Ammon's horn (tissue), 1 donor: ENCODE measurements at regions not wholly inside any gene's neighbourhood (a gene's known extent, or its start where the extent isn't known, plus 50 kb on each side); places are given as distances from the start of the nearest gene placed in this dataset.
"Not testable (repeated sequence)": the region's sequence is repeated elsewhere in the genome, so short reads cannot be mapped to it uniquely, and the experiment has no call there.

Experiments
- DNase-seq: peaks from one replicate; pipeline ENCODE4 v3.0.0-alpha.2; 2016; ENCODE audit warnings: low spot score

GRCh38 chr4:128566693-128567092 lies 242.8 kb upstream of the JADE1 start:
- DNase-seq: no peak

- peak; percentile 54 for DNase-seq
Measured at GRCh38 chr4:128565565-128566186, 243.8 kb upstream of the JADE1 start.

GRCh38 chr4:128565054-128565453 lies 244.4 kb upstream of the JADE1 start:
- no peak for DNase-seq

GRCh38 chr4:128564081-128564630 lies 245.3 kb upstream of the JADE1 start:
- DNase-seq: no peak

- DNase-seq: no peak
Measured at GRCh38 chr4:128560754-128561495, 248.6 kb upstream of the JADE1 start.

GRCh38 chr4:128558896-128559679 lies 250.4 kb upstream of the JADE1 start:
- DNase-seq: peak; percentile 25

GRCh38 chr4:128556756-128557155 lies 252.7 kb upstream of the JADE1 start:
- DNase-seq: no peak

- DNase-seq: no peak
Measured at GRCh38 chr4:128553686-128554515, 255.6 kb upstream of the JADE1 start.

GRCh38 chr4:128552586-128552907 lies 257.0 kb upstream of the JADE1 start:
- no peak for DNase-seq

GRCh38 chr4:128551280-128551679 lies 258.2 kb upstream of the JADE1 start:
- no peak for DNase-seq

- no peak for DNase-seq
Measured at GRCh38 chr4:128550060-128550459, 259.4 kb upstream of the JADE1 start.

- no peak for DNase-seq
Measured at GRCh38 chr4:128549636-128550035, 259.9 kb upstream of the JADE1 start.

- DNase-seq: no peak
Measured at GRCh38 chr4:128548381-128548780, 260.8 kb upstream of the PGRMC2 start.

GRCh38 chr4:128544272-128544671 lies 256.7 kb upstream of the PGRMC2 start:
- DNase-seq: no peak

GRCh38 chr4:128543696-128544095 lies 256.1 kb upstream of the PGRMC2 start:
- DNase-seq: no peak

- DNase-seq: no peak
Measured at GRCh38 chr4:128542047-128542446, 254.4 kb upstream of the PGRMC2 start.

GRCh38 chr4:128540122-128540521 lies 252.5 kb upstream of the PGRMC2 start:
- no peak for DNase-seq

GRCh38 chr4:128538111-128538882 lies 250.7 kb upstream of the PGRMC2 start:
- no peak for DNase-seq

- no peak for DNase-seq
Measured at GRCh38 chr4:128536746-128537145, 249.1 kb upstream of the PGRMC2 start.

GRCh38 chr4:128535510-128535909 lies 247.9 kb upstream of the PGRMC2 start:
- DNase-seq: not testable (repeated sequence)
